ENCODE measurements at regions not wholly inside any gene's neighbourhood (a gene's known extent, or its start where the extent isn't known, plus 50 kb on each side); places are given as distances from the start of the nearest gene placed in this dataset.
"Not testable (repeated sequence)": the region's sequence is repeated elsewhere in the genome, so short reads cannot be mapped to it uniquely, and the experiment has no call there.

- no peak for DNase-seq
Observed at GRCh38 chr5:105263515-105263914, 1700.9 kb upstream of the NUDT12 start.

GRCh38 chr5:105259581-105260217 lies 1697.1 kb upstream of the NUDT12 start:
- no peak for DNase-seq

- no peak for DNase-seq
Observed at GRCh38 chr5:105238561-105238960, 1676.0 kb upstream of the NUDT12 start.

- DNase-seq, result no peak
Observed at GRCh38 chr5:105230516-105231157, 1668.0 kb upstream of the NUDT12 start.

- no peak for DNase-seq
Observed at GRCh38 chr5:105218018-105218417, 1655.4 kb upstream of the NUDT12 start.

GRCh38 chr5:105213078-105213477 lies 1650.5 kb upstream of the NUDT12 start:
- DNase-seq, result no peak

GRCh38 chr5:105207066-105207465 lies 1644.5 kb upstream of the NUDT12 start:
- DNase-seq, result no peak

GRCh38 chr5:105197531-105197930 lies 1634.9 kb upstream of the NUDT12 start:
- no peak for DNase-seq

- DNase-seq, result no peak
Observed at GRCh38 chr5:105195765-105196164, 1633.2 kb upstream of the NUDT12 start.

- no peak for DNase-seq
Observed at GRCh38 chr5:105172918-105173317, 1610.3 kb upstream of the NUDT12 start.

GRCh38 chr5:105168806-105169205 lies 1606.2 kb upstream of the NUDT12 start:
- no peak for DNase-seq

GRCh38 chr5:105167092-105167491 lies 1604.5 kb upstream of the NUDT12 start:
- no peak for DNase-seq

GRCh38 chr5:105163547-105163946 lies 1601.0 kb upstream of the NUDT12 start:
- DNase-seq, result no peak

- DNase-seq, result not testable (repeated sequence)
Observed at GRCh38 chr5:105162557-105162956, 1600.0 kb upstream of the NUDT12 start.

GRCh38 chr5:105158526-105158925 lies 1595.9 kb upstream of the NUDT12 start:
- DNase-seq, result no peak

- DNase-seq, result no peak
Observed at GRCh38 chr5:105150323-105150722, 1587.7 kb upstream of the NUDT12 start.

GRCh38 chr5:105146867-105147266 lies 1584.3 kb upstream of the NUDT12 start:
- DNase-seq, result no peak

- DNase-seq, result no peak
Observed at GRCh38 chr5:105145152-105145551, 1582.6 kb upstream of the NUDT12 start.

GRCh38 chr5:105134328-105134727 lies 1571.7 kb upstream of the NUDT12 start:
- DNase-seq, result no peak

GRCh38 chr5:105133087-105133486 lies 1570.5 kb upstream of the NUDT12 start:
- no peak for DNase-seq

GRCh38 chr5:105132581-105132980 lies 1570.0 kb upstream of the NUDT12 start:
- no peak for DNase-seq

GRCh38 chr5:105131045-105131444 lies 1568.5 kb upstream of the NUDT12 start:
- no peak for DNase-seq

- DNase-seq, result no peak
Observed at GRCh38 chr5:105101577-105101976, 1539.0 kb upstream of the NUDT12 start.

GRCh38 chr5:105088961-105089360 lies 1526.4 kb upstream of the NUDT12 start:
- DNase-seq, result no peak

- no peak for DNase-seq
Observed at GRCh38 chr5:105088102-105088501, 1525.5 kb upstream of the NUDT12 start.

Data from RPMI8226 (cell line).